Sigmoid colon (tissue), 6 donors: ENCODE measurements at regions not wholly inside any gene's neighbourhood (a gene's known extent, or its start where the extent isn't known, plus 50 kb on each side); places are given as distances from the start of the nearest gene placed in this dataset.
"Not testable (repeated sequence)": the region's sequence is repeated elsewhere in the genome, so short reads cannot be mapped to it uniquely, and the experiment has no call there.

Experiments used
- DNase-seq: peaks from one replicate; pipeline ENCODE4 v3.0.0-alpha.2; 2019
- H3K27ac ChIP-seq, 4 donors: fragments of 200-600 bp; sonication (generic); one replicate each; pipeline ENCODE4 v1.5.1; 2016 to 2019; ENCODE audit warnings: mild to moderate bottlenecking in 1 of 4
- H3K27me3 ChIP-seq, 3 donors: fragments of 200-600 bp; sonication (generic); one replicate each; pipeline ENCODE4 v1.5.1; 2019; ENCODE audit warnings: mild to moderate bottlenecking in 1 of 3
- H3K36me3 ChIP-seq, 4 donors: fragments of 200-600 bp; sonication (generic); one replicate each; pipeline ENCODE4 v1.5.1; 2016 to 2019
- H3K4me1 ChIP-seq, 4 donors: fragments of 200-600 bp; sonication (generic); one replicate each; pipeline ENCODE4 v1.5.1; 2017 to 2019
- H3K4me3 ChIP-seq, 4 donors: fragments of 200-600 bp; sonication (generic); one replicate each; pipeline ENCODE4 v1.5.1; 2017 to 2019; ENCODE audit warnings: mild to moderate bottlenecking in 2 of 4, moderate library complexity in 1 of 4
- H3K9me3 ChIP-seq, 4 donors: fragments of 200-600 bp in 3 of 4; sonication (generic) in 3 of 4; one replicate each; pipeline versions ENCODE4 v1.5.1 to v1.6.1; 2013 to 2019
- EP300 ChIP-seq, 4 donors: sonication (generic); formaldehyde crosslinking; IDR thresholded peaks; one replicate each; pipeline ENCODE4 v1.6.1; 2017; ENCODE audit warnings: antibody characterized with exemption in 4 of 4
- POLR2A ChIP-seq, 2 donors: fragments of 450-650 bp; IDR thresholded peaks; one replicate each; pipeline ENCODE4 v1.6.1; 2016; ENCODE audit warnings: antibody characterized with exemption in 2 of 2, mild to moderate bottlenecking in 2 of 2, moderate library complexity in 2 of 2
- POLR2AphosphoS5 ChIP-seq, 4 donors: sonication (generic); formaldehyde crosslinking; IDR thresholded peaks; one replicate each; pipeline ENCODE4 v1.6.1; 2017; ENCODE audit warnings: antibody characterized with exemption in 4 of 4
- WGBS, 2 donors: extraction: QIAGEN DNeasy Blood & Tissue Kit; methylation state at CpG; one replicate each; pipeline ENCODE4 v1.1.7; 2013; 5-methylcytosine and 5-hydroxymethylcytosine counted together
- intact Hi-C: fragments of 100-400 bp; cut with DNase I; formaldehyde crosslinking; loops from one replicate; pipeline ENCODE4 v1.15.1; 2023
- TF ChIP-seq, protein P1 (sequence below), 4 experiments: fragments of 450-650 bp in 3 of 4; fragments of 200-600 bp in 1 of 4; IDR thresholded peaks; one replicate each; pipeline ENCODE4 v1.5.1; 2016 to 2019; ENCODE audit warnings: antibody characterized with exemption in 4 of 4, mild to moderate bottlenecking in 3 of 4, moderate library complexity in 2 of 4
- donor health status: healthy with polysubstance abuse.
- donor health status: healthy.

DNA sequence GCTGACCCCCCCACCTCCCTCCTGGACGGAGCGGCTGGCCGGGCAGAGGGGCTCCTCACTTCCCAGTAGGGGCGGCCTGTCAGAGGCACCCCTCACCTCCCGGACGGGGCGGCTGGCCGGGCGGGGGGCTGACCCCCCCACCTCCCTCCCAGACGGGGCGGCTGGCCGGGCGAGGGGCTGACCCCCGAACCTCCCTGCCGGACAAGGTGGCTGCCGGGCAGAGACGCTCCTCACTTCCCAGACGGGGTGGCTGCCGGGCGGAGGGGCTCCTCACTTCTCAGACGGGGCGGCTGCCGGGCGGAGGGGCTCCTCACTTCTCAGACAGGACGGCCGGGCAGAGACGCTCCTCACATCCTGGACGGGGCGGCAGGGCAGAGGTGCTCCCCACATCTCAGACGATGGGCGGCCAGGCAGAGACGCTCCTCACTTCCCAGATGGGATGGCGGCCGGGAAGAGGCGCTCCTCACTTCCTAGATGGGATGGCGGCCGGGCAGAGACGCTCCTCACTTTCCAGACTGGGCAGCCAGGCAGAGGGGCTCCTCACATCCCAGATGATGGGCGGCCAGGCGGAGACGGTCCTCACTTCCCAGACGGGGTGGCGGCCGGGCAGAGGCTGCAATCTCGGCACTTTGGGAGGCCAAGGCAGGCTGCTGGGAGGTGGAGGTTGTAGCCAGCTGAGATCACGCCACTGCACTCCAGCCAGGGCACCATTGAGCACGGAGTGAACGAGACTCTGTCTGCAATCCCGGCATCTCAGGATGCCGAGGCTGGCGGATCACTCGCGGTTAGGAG lies 66.2 kb upstream of the PAPPA2 start:
- intact Hi-C loops, H3K4me1 ChIP-seq, H3K36me3 ChIP-seq, H3K4me3 ChIP-seq, H3K27me3 ChIP-seq, H3K9me3 ChIP-seq, DNase-seq, H3K27ac ChIP-seq: not testable (repeated sequence)
- WGBS, 2 donors, result 95 to 97% methylated on average over 48 to 49 of the region's 53 CpGs

DNA sequence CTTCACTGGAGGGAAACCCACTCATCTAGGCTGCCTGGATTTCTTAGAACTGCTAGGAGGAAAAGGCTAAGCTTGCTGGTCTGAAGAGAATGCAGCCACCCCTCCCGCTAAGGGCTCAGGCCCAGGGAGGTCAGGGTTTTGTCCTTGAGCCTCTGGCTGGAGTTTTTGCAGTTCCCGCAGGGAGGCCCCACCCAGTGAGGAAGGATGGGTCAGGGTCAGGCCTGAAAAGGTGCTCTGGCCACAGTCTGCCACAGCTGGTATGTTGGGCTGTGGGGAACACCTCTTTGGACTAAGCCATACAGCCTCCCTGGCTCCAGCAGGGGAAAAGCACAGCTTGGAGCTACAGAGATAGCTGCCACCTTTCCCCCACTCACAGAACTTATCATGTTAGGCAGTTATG lies 71.4 kb upstream of the PAPPA2 start:
- 41 to 73% methylated on average over 2 of the region's 2 CpGs for WGBS, 2 donors
- Histone ChIP-seq H3K4me1 (no peaks in the 10 kb centered on the region), H3K36me3 (no peaks in the 10 kb centered on the region), H3K9me3 (no peaks in the 10 kb centered on the region), H3K4me3 (no peak overlapping the region), H3K27ac (no peak overlapping the region), H3K27me3 (no peaks in the 10 kb centered on the region)
- no peak for DNase-seq
- TF ChIP-seq, protein P1, sequence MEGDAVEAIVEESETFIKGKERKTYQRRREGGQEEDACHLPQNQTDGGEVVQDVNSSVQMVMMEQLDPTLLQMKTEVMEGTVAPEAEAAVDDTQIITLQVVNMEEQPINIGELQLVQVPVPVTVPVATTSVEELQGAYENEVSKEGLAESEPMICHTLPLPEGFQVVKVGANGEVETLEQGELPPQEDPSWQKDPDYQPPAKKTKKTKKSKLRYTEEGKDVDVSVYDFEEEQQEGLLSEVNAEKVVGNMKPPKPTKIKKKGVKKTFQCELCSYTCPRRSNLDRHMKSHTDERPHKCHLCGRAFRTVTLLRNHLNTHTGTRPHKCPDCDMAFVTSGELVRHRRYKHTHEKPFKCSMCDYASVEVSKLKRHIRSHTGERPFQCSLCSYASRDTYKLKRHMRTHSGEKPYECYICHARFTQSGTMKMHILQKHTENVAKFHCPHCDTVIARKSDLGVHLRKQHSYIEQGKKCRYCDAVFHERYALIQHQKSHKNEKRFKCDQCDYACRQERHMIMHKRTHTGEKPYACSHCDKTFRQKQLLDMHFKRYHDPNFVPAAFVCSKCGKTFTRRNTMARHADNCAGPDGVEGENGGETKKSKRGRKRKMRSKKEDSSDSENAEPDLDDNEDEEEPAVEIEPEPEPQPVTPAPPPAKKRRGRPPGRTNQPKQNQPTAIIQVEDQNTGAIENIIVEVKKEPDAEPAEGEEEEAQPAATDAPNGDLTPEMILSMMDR (IDR thresholded peaks at IDR 0.05), result no peak
- TF ChIP-seq EP300 (IDR thresholded peaks at IDR 0.05), result no peak
- TF ChIP-seq POLR2AphosphoS5 (IDR thresholded peaks at IDR 0.05), result no peak
- TF ChIP-seq POLR2A (IDR thresholded peaks at IDR 0.05), result no peak
- intact Hi-C loops, result no loop called here

DNA sequence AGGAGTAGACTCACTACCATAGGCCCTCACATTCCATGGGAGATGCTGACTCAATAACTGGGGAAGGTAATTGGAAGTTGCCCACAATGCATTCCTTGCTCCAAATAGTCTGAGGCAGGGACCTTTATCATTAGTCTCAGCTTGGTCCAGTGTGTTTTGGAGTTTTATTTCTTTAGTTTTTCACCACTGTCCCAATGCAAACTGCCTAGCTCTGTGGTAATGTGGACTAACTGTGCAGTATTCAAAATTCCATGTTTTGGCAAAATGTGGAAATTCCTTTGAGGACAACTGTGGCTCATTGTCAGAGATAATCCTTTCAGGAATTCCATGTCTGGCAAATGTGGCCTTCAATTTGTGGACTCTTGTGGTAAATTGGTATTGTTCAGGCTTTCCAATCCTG lies 78.1 kb upstream of the PAPPA2 start:
- H3K27me3 ChIP-seq, result no peaks in the 10 kb centered on the region
- TF ChIP-seq, protein P1 (IDR thresholded peaks at IDR 0.05), result no peak
- no peak for TF ChIP-seq EP300 (IDR thresholded peaks at IDR 0.05)
- no peak for TF ChIP-seq POLR2AphosphoS5 (IDR thresholded peaks at IDR 0.05)
- no peak for TF ChIP-seq POLR2A (IDR thresholded peaks at IDR 0.05)
- no peaks in the 10 kb centered on the region for H3K36me3 ChIP-seq
- intact Hi-C loops, result no loop called here
- no peak for DNase-seq
- no peaks in the 10 kb centered on the region for H3K9me3 ChIP-seq
- H3K4me1 ChIP-seq, result no peaks in the 10 kb centered on the region
- H3K4me3 ChIP-seq, result no peak overlapping the region
- H3K27ac ChIP-seq, result no peak overlapping the region

DNA sequence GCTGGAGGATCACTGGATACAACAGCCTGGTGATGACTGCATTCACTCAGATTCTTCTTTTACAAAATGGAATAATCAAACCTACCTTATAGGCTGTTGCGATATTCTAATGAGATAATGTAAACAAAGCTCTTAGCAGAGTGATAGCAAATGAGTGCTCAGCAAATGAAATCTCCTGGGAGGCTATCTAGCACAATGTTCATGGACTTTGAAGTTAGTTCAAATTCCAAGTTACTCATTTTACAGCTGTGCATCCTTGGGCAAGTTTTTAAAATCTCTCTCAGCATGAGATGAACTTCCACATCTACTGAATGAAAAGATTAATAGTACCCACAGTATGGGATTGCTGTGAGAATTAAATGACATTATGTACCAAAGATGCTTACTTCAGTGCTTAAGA lies 80.8 kb upstream of the PAPPA2 start:
- no peaks in the 10 kb centered on the region for H3K27me3 ChIP-seq
- intact Hi-C loops, result no loop called here

DNA sequence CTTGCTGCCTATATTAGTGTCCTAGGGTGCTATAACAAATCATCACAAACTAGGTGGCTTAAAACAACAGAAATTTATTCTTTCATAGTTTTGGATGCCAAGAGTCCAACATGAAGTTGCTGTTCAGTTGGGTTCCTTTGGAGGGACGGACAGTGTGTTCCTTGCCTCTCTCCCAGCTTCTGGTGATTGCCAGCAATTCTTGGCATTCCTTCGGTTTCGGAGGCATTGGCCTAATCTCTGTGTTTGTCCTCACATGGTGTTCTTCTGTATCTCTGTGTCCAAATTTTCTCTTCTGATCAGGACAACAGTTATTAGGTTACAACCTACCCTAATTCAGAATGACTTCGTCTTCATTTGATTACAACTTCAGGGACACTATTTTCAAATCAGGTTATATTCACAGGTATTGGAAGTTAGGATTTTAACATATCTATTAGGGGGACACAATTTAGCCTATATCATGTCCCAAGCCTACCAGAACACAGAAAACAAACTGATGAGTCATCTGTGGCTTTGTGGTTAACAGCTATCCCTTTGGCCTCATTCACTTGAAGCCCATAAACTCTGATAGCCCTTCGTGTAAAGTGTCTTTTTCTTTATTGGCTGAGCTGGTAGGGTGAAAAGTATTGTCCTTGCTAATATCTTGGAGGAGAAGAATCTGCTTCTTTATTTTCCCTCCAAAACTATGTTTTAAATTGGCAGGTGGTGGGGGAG lies 83.2 kb upstream of the PAPPA2 start:
- 72 to 74% methylated on average over 5 of the region's 5 CpGs for WGBS, 2 donors
- H3K9me3 ChIP-seq, result no peaks in the 10 kb centered on the region

More for the DNA sequence above, 80.8 kb upstream of the PAPPA2 start:
- Histone ChIP-seq H3K4me3 (no peak overlapping the region), H3K27ac (no peak overlapping the region), H3K9me3 (no peaks in the 10 kb centered on the region), H3K36me3 (no peaks in the 10 kb centered on the region), H3K4me1 (no peaks in the 10 kb centered on the region)
- no peak for TF ChIP-seq POLR2AphosphoS5 (IDR thresholded peaks at IDR 0.05)
- no peak for TF ChIP-seq EP300 (IDR thresholded peaks at IDR 0.05)
- 58 to 84% methylated on average over 1 of the region's 1 CpG for WGBS, 2 donors
- DNase-seq, result no peak

More for the DNA sequence above, 83.2 kb upstream of the PAPPA2 start:
- Histone ChIP-seq H3K4me3 (no peak overlapping the region), H3K27ac (no peak overlapping the region), H3K36me3 (no peaks in the 10 kb centered on the region), H3K4me1 (no peaks in the 10 kb centered on the region), H3K27me3 (no peaks in the 10 kb centered on the region)
- intact Hi-C loops, result loop anchor here (5.0 kb wide), 1 partner anchor 463 kb away; no protein-coding TSS in a partner anchor
- DNase-seq, result no peak
- TF ChIP-seq POLR2AphosphoS5 (IDR thresholded peaks at IDR 0.05), result no peak
- no peak for TF ChIP-seq POLR2A (IDR thresholded peaks at IDR 0.05)
- TF ChIP-seq EP300 (IDR thresholded peaks at IDR 0.05), result no peak
- TF ChIP-seq, protein P1 (IDR thresholded peaks at IDR 0.05), result no peak
